DOHH2 (cell line): ENCODE measurements at regions not wholly inside any gene's neighbourhood (a gene's known extent, or its start where the extent isn't known, plus 50 kb on each side); places are given as distances from the start of the nearest gene placed in this dataset.
"Not testable (repeated sequence)": the region's sequence is repeated elsewhere in the genome, so short reads cannot be mapped to it uniquely, and the experiment has no call there.

Source experiments
- H3F3A ChIP-seq: fragments of 200-600 bp; sonication (generic), shearing (Covaris generic); 2 replicates; pipeline ENCODE4 v1.6.0; 2016; ENCODE audit warnings: antibody characterized with exemption, mild to moderate bottlenecking; ENCODE audit not compliant: control insufficient read depth, insufficient read depth
- H3K27ac ChIP-seq: fragments of 200-600 bp; sonication (generic); 2 replicates; pipeline ENCODE4 v1.5.1; 2014; ENCODE audit warnings: low read depth, mild to moderate bottlenecking, low read length, moderate library complexity
- H3K27me3 ChIP-seq: fragments of 200-600 bp; sonication (generic); 2 replicates; pipeline ENCODE4 v1.6.1; 2014; ENCODE audit warnings: mild to moderate bottlenecking, low read length, mixed read lengths; ENCODE audit not compliant: control insufficient read depth
- H3K36me3 ChIP-seq: fragments of 200-600 bp; sonication (generic); 2 replicates; pipeline ENCODE4 v1.6.1; 2014; ENCODE audit warnings: mild to moderate bottlenecking, low read length, moderate library complexity, mixed read lengths; ENCODE audit not compliant: control insufficient read depth
- H3K4me1 ChIP-seq: fragments of 200-600 bp; sonication (generic); 2 replicates; pipeline ENCODE4 v1.6.1; 2014; ENCODE audit warnings: mild to moderate bottlenecking, low read length, mixed read lengths; ENCODE audit not compliant: control insufficient read depth
- H3K4me2 ChIP-seq: fragments of 200-600 bp; sonication (generic); 2 replicates; pipeline ENCODE4 v1.6.0; 2014; ENCODE audit warnings: mild to moderate bottlenecking, low read length, moderate library complexity
- H3K4me3 ChIP-seq: fragments of 200-600 bp; sonication (generic); 2 replicates; pipeline ENCODE4 v1.5.1; 2014; ENCODE audit warnings: mild to moderate bottlenecking, low read length, mixed read lengths
- H3K79me2 ChIP-seq: fragments of 200-600 bp; sonication (generic); 2 replicates; pipeline ENCODE4 v1.6.1; 2014; ENCODE audit warnings: mild to moderate bottlenecking, low read length, mixed read lengths; ENCODE audit not compliant: control insufficient read depth
- H3K9me2 ChIP-seq: fragments of 200-600 bp; sonication (generic); replicated peaks from 2 replicates; pipeline ENCODE4 v1.6.1; 2014; ENCODE audit warnings: mild to moderate bottlenecking, low read length, mixed read lengths; ENCODE audit not compliant: control insufficient read depth
- H3K9me3 ChIP-seq: fragments of 200-600 bp; sonication (generic); 2 replicates; pipeline ENCODE4 v1.6.1; 2014; ENCODE audit warnings: antibody characterized with exemption, low read length, mixed read lengths; ENCODE audit not compliant: control insufficient read depth, insufficient read depth
- H4K20me1 ChIP-seq: fragments of 200-600 bp; sonication (generic); 2 replicates; pipeline ENCODE4 v1.6.0; 2014; ENCODE audit warnings: low read depth, mild to moderate bottlenecking, antibody characterized with exemption, low read length, moderate library complexity; ENCODE audit not compliant: control insufficient read depth, insufficient read depth

DNA sequence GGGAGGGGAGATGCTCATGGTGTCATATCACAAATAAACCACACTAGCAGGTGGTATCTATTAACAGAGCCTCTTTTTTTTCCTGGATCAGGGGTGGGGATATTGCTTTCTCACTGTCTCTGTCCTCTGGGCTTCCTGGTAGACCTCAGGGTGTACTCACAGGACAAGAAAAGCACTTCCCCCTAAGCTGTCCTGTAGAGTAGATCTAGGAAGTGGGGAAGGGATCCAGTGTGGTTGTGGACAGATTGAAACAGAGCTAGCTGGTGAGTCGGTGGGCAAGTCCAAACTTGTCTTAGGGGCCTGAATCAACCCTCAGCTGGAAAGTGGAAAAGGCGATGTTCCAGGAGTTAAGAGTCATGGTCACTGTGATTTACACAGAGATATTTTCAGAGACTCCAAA lies 96.6 kb downstream of the SRGAP2 start:
- H3K27me3 ChIP-seq, H3F3A ChIP-seq, H3K4me3 ChIP-seq, H3K27ac ChIP-seq, H3K4me2 ChIP-seq, H3K4me1 ChIP-seq, H4K20me1 ChIP-seq, H3K79me2 ChIP-seq, H3K36me3 ChIP-seq, H3K9me2 ChIP-seq, H3K9me3 ChIP-seq: not testable (repeated sequence)

DNA sequence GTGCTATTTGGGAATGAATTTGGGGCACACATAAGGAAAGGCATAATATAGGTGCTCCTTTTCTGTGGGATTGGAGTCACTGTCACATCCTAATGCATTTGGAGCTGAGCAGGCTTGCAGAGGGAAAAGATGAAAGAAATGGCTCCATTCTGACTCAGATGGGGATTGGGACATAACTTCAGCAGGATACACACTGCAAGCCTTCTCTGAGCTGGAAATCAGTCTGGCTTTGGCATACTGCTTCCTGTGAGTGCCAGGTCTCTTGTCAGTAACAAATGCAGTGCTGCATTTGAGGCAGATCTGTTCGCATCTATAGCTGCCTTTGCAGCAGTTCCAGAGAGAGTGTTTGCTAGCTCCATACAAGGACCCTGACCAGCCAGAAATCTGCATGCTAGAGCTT lies 98.7 kb downstream of the SRGAP2 start:
- H3K4me3 ChIP-seq, H3K9me3 ChIP-seq, H3K27me3 ChIP-seq, H3K9me2 ChIP-seq, H3K27ac ChIP-seq, H3K4me1 ChIP-seq, H4K20me1 ChIP-seq, H3K36me3 ChIP-seq, H3K79me2 ChIP-seq, H3F3A ChIP-seq, H3K4me2 ChIP-seq: not testable (repeated sequence)

DNA sequence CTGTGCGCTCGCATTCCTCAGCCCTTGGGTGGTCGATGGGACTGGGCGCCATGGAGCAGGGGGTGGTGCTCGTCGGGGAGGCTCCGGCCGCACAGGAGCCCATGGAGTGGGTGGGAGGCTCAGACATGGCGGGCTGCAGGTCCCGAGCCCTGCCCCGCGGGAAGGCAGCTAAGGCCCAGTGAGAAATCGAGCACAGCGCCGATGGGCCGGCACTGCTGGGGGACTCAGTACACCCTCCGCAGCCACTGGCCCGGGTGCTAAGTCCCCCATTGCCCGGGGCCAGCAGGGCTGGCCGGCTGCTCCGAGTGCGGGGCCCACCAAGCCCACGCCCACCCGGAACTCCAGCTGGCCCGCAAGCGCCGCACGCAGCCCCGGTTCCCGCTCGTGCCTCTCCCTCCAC lies 104.1 kb downstream of the SRGAP2 start:
- H3K79me2 ChIP-seq, H3K4me3 ChIP-seq, H3K27ac ChIP-seq, H3K36me3 ChIP-seq, H4K20me1 ChIP-seq, H3K27me3 ChIP-seq, H3K9me2 ChIP-seq, H3K4me2 ChIP-seq, H3K4me1 ChIP-seq, H3F3A ChIP-seq, H3K9me3 ChIP-seq: not testable (repeated sequence)

- H3K4me1 ChIP-seq, H3F3A ChIP-seq, H3K9me2 ChIP-seq, H3K79me2 ChIP-seq, H3K27me3 ChIP-seq, H3K4me2 ChIP-seq, H3K27ac ChIP-seq, H3K4me3 ChIP-seq, H3K36me3 ChIP-seq, H3K9me3 ChIP-seq, H4K20me1 ChIP-seq: not testable (repeated sequence)
Measured at GRCh38 chr1:206310948-206311347, 107.6 kb downstream of the SRGAP2 start.

- not testable (repeated sequence) for H3K4me1 ChIP-seq, H3K4me3 ChIP-seq, H4K20me1 ChIP-seq, H3K79me2 ChIP-seq, H3F3A ChIP-seq, H3K27ac ChIP-seq, H3K9me2 ChIP-seq, H3K4me2 ChIP-seq, H3K27me3 ChIP-seq, H3K9me3 ChIP-seq, H3K36me3 ChIP-seq
Measured at GRCh38 chr1:206311611-206312273, 108.4 kb downstream of the SRGAP2 start.

DNA sequence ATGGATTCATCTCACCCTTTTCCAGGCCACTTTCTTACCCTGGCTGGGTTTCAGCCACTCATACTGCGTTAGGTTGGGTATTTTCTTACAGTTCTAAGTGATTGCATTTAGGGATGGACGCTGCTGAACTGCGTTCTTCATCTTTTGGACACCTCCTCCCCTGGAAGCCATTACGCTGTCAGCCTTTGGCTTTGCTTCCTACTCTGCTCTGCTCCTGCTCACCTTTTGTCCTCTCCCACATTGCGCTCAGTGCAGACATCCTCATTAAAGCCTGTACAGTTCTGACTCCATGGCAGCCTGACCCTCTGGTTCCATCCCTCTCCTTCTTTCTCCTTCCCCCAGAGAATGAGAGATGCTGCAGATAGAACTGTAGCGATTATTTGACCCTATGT lies 108.9 kb downstream of the SRGAP2 start:
- not testable (repeated sequence) for H3K4me3 ChIP-seq, H3F3A ChIP-seq, H3K4me1 ChIP-seq, H3K79me2 ChIP-seq, H3K9me3 ChIP-seq, H3K9me2 ChIP-seq, H3K4me2 ChIP-seq, H3K27ac ChIP-seq, H3K36me3 ChIP-seq, H3K27me3 ChIP-seq, H4K20me1 ChIP-seq

DNA sequence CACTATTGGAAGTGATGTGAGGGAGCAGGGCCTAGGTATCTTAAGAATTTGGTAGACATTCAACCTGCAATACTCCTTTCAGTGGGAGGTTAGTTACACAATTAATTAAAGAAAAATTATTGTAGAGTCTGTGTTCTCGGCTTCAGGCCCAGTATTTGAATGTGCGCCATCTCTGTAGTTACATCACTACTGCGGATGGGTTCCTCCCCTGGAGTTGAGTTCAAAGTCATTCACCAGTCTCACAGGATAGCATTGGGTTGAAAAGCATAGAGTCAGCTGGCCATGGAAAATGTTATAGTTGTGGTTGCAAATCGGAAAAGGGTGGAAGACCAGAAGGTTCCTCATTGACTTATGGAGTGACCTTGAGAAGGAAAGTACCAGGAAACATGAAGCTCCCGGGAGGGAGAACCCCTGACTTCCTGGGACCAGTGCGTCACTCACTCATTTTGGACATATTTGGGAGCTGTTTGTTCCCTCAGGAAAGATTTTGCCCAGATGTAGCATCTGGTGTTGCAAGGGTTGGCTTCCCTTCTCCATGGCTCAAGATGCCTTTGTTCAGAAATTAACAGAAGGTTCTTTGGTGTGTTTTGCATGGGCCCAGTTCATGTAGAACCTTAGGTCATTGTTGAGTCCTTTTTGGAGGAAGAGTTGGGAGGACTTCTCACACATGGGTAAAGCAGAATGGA lies 111.8 kb downstream of the SRGAP2 start:
- not testable (repeated sequence) for H3K9me2 ChIP-seq, H3K79me2 ChIP-seq, H3K36me3 ChIP-seq, H3K9me3 ChIP-seq, H4K20me1 ChIP-seq, H3K4me3 ChIP-seq, H3K27me3 ChIP-seq, H3F3A ChIP-seq, H3K4me1 ChIP-seq, H3K27ac ChIP-seq, H3K4me2 ChIP-seq

- not testable (repeated sequence) for H3F3A ChIP-seq, H3K4me2 ChIP-seq, H4K20me1 ChIP-seq, H3K9me3 ChIP-seq, H3K27ac ChIP-seq, H3K4me1 ChIP-seq, H3K27me3 ChIP-seq, H3K9me2 ChIP-seq, H3K4me3 ChIP-seq, H3K36me3 ChIP-seq, H3K79me2 ChIP-seq
Measured at GRCh38 chr1:206316901-206317300, 113.6 kb downstream of the SRGAP2 start.
